ENCODE measurements at regions not wholly inside any gene's neighbourhood (a gene's known extent, or its start where the extent isn't known, plus 50 kb on each side); places are given as distances from the start of the nearest gene placed in this dataset.

DNA sequence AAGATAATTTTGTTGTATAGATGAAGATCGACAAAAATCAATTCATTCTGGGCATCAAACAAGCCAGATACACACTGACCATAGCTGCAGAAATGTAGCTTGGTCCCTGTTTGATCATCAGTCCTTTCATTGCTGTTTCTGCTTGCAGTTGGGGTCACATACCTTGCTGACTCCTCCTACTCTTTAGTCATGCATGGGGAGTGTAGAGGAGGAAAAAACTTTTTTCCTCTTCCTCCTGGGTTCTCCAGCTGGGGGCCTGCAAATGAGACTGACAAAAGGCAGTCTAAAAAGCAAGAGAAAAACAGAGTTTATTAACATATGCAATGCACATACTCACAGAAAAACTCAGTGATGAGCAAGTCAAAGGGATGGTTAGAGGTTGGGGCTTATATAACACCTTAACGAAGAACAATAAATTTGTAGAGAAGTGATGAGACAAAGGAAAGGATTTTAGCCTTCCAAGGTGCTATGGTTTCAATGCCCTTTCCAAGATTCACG lies 105.8 kb downstream of the QRSL1 start (continued):
- TF ChIP-seq REST (IDR thresholded peaks at IDR 0.05; ENCODE audit: unreplicated experiment) (no peak), POLR2AphosphoS5 (IDR thresholded peaks at IDR 0.05; ENCODE audit: low read depth) (no peak), ZNF114 (CRISPR knock-in tag; IDR thresholded peaks at IDR 0.05) (no peak), EZH2 (IDR thresholded peaks at IDR 0.05; ENCODE audit: low read depth, unreplicated experiment) (no peak), NANOG (IDR thresholded peaks at IDR 0.05; ENCODE audit: borderline replicate concordance) (no peak), CREB1 (CRISPR knock-in tag; IDR thresholded peaks at IDR 0.05; ENCODE audit: low read depth) (no peak)
- TF ChIP-seq, protein P1, sequence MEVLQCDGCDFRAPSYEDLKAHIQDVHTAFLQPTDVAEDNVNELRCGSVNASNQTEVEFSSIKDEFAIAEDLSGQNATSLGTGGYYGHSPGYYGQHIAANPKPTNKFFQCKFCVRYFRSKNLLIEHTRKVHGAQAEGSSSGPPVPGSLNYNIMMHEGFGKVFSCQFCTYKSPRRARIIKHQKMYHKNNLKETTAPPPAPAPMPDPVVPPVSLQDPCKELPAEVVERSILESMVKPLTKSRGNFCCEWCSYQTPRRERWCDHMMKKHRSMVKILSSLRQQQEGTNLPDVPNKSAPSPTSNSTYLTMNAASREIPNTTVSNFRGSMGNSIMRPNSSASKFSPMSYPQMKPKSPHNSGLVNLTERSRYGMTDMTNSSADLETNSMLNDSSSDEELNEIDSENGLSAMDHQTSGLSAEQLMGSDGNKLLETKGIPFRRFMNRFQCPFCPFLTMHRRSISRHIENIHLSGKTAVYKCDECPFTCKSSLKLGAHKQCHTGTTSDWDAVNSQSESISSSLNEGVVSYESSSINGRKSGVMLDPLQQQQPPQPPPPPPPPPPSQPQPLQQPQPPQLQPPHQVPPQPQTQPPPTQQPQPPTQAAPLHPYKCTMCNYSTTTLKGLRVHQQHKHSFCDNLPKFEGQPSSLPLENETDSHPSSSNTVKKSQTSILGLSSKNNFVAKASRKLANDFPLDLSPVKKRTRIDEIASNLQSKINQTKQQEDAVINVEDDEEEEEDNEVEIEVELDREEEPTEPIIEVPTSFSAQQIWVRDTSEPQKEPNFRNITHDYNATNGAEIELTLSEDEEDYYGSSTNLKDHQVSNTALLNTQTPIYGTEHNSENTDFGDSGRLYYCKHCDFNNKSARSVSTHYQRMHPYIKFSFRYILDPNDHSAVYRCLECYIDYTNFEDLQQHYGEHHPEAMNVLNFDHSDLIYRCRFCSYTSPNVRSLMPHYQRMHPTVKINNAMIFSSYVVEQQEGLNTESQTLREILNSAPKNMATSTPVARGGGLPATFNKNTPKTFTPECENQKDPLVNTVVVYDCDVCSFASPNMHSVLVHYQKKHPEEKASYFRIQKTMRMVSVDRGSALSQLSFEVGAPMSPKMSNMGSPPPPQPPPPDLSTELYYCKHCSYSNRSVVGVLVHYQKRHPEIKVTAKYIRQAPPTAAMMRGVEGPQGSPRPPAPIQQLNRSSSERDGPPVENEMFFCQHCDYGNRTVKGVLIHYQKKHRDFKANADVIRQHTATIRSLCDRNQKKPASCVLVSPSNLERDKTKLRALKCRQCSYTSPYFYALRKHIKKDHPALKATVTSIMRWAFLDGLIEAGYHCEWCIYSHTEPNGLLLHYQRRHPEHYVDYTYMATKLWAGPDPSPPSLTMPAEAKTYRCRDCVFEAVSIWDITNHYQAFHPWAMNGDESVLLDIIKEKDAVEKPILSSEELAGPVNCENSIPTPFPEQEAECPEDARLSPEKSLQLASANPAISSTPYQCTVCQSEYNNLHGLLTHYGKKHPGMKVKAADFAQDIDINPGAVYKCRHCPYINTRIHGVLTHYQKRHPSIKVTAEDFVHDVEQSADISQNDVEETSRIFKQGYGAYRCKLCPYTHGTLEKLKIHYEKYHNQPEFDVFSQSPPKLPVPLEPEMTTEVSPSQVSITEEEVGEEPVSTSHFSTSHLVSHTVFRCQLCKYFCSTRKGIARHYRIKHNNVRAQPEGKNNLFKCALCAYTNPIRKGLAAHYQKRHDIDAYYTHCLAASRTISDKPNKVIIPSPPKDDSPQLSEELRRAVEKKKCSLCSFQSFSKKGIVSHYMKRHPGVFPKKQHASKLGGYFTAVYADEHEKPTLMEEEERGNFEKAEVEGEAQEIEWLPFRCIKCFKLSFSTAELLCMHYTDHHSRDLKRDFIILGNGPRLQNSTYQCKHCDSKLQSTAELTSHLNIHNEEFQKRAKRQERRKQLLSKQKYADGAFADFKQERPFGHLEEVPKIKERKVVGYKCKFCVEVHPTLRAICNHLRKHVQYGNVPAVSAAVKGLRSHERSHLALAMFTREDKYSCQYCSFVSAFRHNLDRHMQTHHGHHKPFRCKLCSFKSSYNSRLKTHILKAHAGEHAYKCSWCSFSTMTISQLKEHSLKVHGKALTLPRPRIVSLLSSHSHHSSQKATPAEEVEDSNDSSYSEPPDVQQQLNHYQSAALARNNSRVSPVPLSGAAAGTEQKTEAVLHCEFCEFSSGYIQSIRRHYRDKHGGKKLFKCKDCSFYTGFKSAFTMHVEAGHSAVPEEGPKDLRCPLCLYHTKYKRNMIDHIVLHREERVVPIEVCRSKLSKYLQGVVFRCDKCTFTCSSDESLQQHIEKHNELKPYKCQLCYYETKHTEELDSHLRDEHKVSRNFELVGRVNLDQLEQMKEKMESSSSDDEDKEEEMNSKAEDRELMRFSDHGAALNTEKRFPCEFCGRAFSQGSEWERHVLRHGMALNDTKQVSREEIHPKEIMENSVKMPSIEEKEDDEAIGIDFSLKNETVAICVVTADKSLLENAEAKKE (CRISPR knock-in tag; IDR thresholded peaks at IDR 0.05) = no peak

All from GM23338 (cell line).